Right cardiac atrium (tissue), 5 donors: ENCODE measurements at regions not wholly inside any gene's neighbourhood (a gene's known extent, or its start where the extent isn't known, plus 50 kb on each side); places are given as distances from the start of the nearest gene placed in this dataset.

Experiments
- ATAC-seq, 2 donors: fragments of 200-7000 bp; cut with Tn5 transposase; one replicate each; pipeline versions ENCODE4 v1.8.0 to v1.9.1; 2020; ENCODE audit warnings: moderate library complexity in 2 of 2, mild to moderate bottlenecking in 1 of 2
- DNase-seq, 3 donors: peaks; one replicate each; pipeline ENCODE4 v3.0.0-alpha.2; 2020
- H3K27ac ChIP-seq: one replicate; pipeline ENCODE4 v1.5.1; 2013; ENCODE audit warnings: mild to moderate bottlenecking, low read length, control low read depth, moderate library complexity
- H3K27me3 ChIP-seq: one replicate; pipeline ENCODE4 v1.6.1; 2013; ENCODE audit not compliant: control insufficient read depth, insufficient read depth
- H3K4me1 ChIP-seq: one replicate; pipeline ENCODE4 v1.6.1; 2013; ENCODE audit warnings: low read length; ENCODE audit not compliant: control insufficient read depth, insufficient read depth
- H3K4me3 ChIP-seq: one replicate; pipeline ENCODE4 v1.5.1; 2013; ENCODE audit warnings: low read length, control low read depth
- H3K9me3 ChIP-seq: one replicate; pipeline ENCODE4 v1.6.1; 2013; ENCODE audit warnings: low read length; ENCODE audit not compliant: control insufficient read depth
- WGBS: extraction: QIAGEN DNeasy Blood & Tissue Kit; methylation state at CpG from one replicate; pipeline ENCODE4 v1.1.7; 2013; 5-methylcytosine and 5-hydroxymethylcytosine counted together
- intact Hi-C, 4 donors: fragments of 100-400 bp; cut with DNase I; formaldehyde crosslinking; loops; one replicate each; pipeline versions ENCODE4 v1.11.0 to v1.14.0; 2022 to 2023
- donor health status: healthy with polysubstance abuse.
- donor health status: DM: no; HTN: yes; CAD: no.
- donor health status: DM: no; HTN: no; CAD: no.
- donor health status: DM: no; HTN: yes; CAD: no; lungs with severe emphysema.
- donor health status: DM: yes; HTN: yes; CAD: no.

DNA sequence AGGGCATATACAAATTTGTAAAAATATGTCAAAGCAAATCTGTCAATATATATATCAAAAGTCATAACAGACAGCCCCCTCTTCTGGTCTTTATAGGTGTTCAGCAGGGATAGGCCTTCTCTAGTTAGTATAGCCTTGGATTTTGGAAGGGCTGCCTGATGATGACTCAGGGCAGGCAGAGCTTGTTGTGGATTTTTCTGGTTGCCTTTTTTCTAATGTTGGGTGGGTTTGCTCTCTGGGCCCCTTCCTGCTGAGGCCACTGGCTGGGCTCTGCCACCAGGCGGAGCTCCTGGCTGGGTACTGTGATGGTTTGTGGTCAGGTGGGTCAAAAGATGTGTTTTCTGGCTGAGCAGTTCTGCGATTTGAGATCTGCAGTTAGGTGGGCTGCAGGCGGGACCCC is 294.2 kb downstream of the GRIA2 start:
- no peaks in the 10 kb centered on the region for H3K27me3 ChIP-seq
- no peaks in the 10 kb centered on the region for H3K9me3 ChIP-seq
- 65% methylated on average over 3 of the region's 3 CpGs for WGBS
- intact Hi-C loops = no loop called here
- H3K4me3 ChIP-seq = no peak overlapping the region
- no peak overlapping the region for H3K27ac ChIP-seq
- H3K4me1 ChIP-seq = no peaks in the 10 kb centered on the region
- DNase-seq = peak in 1 of 3 donors; percentile 22
- ATAC-seq = no peak

DNA sequence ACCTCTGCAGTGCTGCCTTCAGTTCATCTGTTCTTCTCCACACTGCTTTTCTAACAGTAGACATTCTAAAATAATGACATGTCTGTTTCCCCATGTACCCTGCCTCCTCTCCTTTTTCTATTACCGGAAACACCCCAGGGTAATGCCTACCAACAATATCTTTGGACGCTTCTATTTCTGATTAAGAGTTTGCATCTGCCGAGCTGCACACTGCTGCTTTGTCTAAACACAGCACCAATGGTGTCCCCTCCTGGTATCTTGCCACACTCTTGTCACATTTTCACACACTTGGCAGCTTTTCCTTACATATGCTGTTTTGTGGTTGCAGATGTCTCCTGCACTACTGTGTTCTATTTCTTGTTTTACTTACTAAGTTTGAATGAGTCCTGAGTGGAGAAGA is 288.8 kb downstream of the GRIA2 start:
- intact Hi-C loops = no loop called here
- Histone ChIP-seq H3K27ac (no peak overlapping the region), H3K9me3 (no peaks in the 10 kb centered on the region)

DNA sequence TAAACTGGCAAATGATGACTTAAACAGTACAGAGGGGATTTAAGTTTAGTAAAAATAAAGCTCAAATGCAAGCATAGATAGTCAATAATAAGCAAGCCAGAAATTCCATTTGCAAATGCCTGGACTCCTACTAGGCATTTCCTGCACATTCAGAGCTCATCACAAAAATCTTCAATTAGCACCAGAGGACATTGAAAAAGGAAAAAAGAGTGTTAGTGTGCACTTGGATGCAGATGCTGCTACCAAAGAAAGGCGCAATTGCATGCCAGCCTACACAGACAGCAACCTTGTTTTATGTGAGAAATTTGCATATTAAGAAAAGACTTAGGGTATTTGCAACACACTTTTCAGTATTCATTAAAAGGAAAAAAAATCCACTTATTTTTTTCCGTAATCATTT is 282.1 kb downstream of the GRIA2 start:
- Histone ChIP-seq H3K27me3 (no peaks in the 10 kb centered on the region), H3K4me1 (no peaks in the 10 kb centered on the region), H3K4me3 (no peak overlapping the region), H3K27ac (no peak overlapping the region), H3K9me3 (no peaks in the 10 kb centered on the region)
- WGBS = 90% methylated on average over 2 of the region's 2 CpGs
- DNase-seq (no peak), ATAC-seq (no peak)
- intact Hi-C loops = no loop called here

More for the DNA sequence above, 288.8 kb downstream of the GRIA2 start:
- DNase-seq = no peak
- WGBS = 19% methylated on average over 3 of the region's 3 CpGs
- no peak for ATAC-seq
- no peak overlapping the region for H3K4me3 ChIP-seq
- H3K4me1 ChIP-seq = no peaks in the 10 kb centered on the region
- H3K27me3 ChIP-seq = no peaks in the 10 kb centered on the region

DNA sequence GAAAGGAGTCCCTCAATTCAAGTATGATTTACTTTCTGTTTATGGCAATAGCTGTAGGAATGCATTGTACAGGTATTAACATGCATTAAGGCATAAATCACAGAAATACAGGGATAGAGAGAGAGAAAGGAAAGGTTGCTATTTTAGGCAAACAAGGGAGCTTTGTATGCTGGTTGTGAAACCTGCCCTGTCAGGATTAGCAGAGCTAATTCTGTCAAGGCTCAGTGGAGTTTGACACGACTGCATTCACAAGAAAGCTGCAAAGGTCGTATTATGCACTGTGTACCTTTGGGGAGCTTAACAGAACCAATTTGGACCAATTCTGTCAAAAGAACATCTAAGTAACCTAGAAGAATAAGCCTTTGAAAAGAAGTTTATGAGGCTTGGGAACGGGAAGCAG is 239.3 kb downstream of the GRIA2 start:
- Histone ChIP-seq H3K27ac (no peak overlapping the region), H3K9me3 (no peaks in the 10 kb centered on the region), H3K27me3 (no peaks in the 10 kb centered on the region), H3K4me1 (no peaks in the 10 kb centered on the region), H3K4me3 (no peak overlapping the region)
- 44% methylated on average over 3 of the region's 3 CpGs for WGBS
- ATAC-seq (no peak), DNase-seq (no peak)
- intact Hi-C loops = no loop called here

DNA sequence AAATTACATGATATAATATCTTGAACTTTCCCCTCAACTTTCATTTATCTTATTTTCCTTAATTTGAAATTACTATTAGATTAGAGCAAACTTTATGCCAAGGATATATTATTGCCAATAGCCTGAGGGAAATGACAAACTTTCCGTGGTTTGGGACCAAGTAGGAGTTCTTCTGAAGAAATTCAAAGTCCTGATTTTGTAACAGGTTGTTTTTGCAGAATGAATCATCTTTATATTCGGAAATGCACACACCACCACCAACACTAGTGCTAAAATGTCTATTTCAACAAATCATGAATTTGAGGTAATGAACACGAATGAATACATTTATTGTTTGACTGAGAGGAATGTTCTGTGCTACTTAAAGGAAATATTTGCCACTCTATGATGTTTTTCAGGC is 226.7 kb downstream of the GRIA2 start:
- no peak for ATAC-seq
- 61% methylated on average over 3 of the region's 3 CpGs for WGBS
- no peaks in the 10 kb centered on the region for H3K4me1 ChIP-seq

DNA sequence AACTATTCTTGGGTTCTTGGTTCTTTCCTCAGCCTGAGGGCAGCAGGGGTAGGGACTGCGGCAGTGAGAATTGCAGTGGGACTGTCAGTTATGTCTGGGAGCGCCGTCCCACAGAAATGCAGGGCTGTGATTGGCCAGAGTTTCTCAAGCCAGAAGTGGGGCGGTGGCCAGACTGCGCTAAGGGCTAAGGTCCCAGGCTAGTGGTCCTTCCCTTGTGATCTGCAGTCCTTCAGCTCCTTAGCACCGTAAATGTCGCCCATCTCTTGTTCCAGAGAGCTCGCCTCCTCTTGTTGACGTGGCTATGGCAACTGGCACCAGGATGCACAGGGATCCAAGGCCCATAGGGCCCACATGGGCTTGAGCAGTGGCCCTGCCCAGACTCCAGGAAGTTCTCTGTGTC is 223.5 kb downstream of the GRIA2 start:
- ATAC-seq = no peak
- no peaks in the 10 kb centered on the region for H3K4me1 ChIP-seq
- H3K4me3 ChIP-seq = no peak overlapping the region
- WGBS = 93% methylated on average over 9 of the region's 9 CpGs
- DNase-seq = no peak
- H3K9me3 ChIP-seq = no peaks in the 10 kb centered on the region
- H3K27ac ChIP-seq = no peak overlapping the region
- H3K27me3 ChIP-seq = no peaks in the 10 kb centered on the region
- intact Hi-C loops = no loop called here

More for the DNA sequence above, 226.7 kb downstream of the GRIA2 start:
- H3K27me3 ChIP-seq = no peaks in the 10 kb centered on the region
- H3K9me3 ChIP-seq = no peaks in the 10 kb centered on the region
- no peak for DNase-seq
- intact Hi-C loops = no loop called here
- no peak overlapping the region for H3K27ac ChIP-seq
- H3K4me3 ChIP-seq = no peak overlapping the region

DNA sequence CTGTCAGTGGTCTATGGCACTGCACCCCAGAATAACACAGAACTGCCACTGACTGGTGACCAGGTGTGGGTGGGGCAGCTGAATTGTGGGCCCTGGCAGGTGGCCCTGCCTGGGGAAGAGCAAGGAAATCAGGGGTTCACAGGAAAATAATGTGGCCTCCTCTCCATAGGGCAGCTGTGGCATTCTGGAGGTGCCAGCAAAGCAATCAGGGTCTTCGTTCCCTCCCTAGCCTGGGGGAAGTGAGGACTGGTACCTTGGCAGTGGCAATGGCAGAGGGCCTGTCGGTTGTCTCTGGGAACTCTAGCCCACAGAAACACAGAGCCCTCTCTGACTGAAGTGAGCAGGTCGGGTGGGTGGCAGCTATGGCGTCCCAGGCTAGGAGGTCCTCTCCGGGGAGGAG is 223.0 kb downstream of the GRIA2 start:
- Histone ChIP-seq H3K4me1 (no peaks in the 10 kb centered on the region), H3K27ac (no peak overlapping the region), H3K4me3 (no peak overlapping the region), H3K9me3 (no peaks in the 10 kb centered on the region), H3K27me3 (no peaks in the 10 kb centered on the region)
- DNase-seq (peak in 1 of 3 donors; percentile 3), ATAC-seq (no peak)
- WGBS = 88% methylated on average over 5 of the region's 5 CpGs
- intact Hi-C loops = no loop called here

DNA sequence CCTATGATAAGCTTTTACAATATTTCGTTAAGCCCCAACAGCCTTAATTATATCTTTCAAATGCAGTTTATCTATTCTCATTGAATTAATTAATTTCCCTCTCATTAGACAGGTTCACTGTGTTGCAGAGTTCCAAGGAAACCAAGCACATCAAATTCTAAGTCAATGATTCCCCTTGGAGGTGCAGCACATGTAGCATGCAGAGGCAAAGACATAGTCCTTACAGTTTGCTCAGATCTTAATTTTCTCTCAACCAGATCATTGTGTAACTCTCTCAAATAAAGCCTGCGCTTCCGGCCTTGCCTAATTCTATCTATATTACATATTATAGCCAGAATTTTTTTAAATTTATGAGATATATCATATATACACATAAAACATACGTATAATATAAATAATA is 205.4 kb downstream of the GRIA2 start:
- no peak for DNase-seq
- no peak overlapping the region for H3K4me3 ChIP-seq
- H3K27ac ChIP-seq = no peak overlapping the region
- H3K9me3 ChIP-seq = no peaks in the 10 kb centered on the region
- H3K27me3 ChIP-seq = no peaks in the 10 kb centered on the region
- no peaks in the 10 kb centered on the region for H3K4me1 ChIP-seq
- no peak for ATAC-seq
- intact Hi-C loops = no loop called here
- WGBS = 89% methylated on average over 4 of the region's 4 CpGs

DNA sequence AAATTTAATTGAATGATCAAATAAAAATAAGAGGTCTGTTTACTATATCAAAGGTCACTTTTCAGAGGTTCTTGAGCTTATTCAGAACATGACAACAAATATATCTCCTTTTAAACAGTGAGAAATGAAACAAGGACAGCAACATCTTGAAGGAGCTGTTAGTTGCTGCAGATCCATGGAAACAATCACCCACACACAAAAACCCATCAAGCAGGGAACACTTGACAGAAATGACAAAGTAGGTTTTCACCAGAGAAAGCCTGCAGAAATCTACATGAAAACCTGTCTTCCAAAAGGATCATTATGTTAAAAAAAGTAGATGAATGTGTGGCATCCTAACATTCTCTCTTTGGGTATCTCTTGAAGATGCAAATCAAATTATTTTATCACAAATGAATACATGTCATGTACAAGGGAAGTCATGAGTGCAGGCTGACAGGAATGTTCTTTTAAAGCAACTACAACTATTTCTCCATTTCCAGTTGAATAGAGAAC is 203.0 kb downstream of the GRIA2 start:
- intact Hi-C loops = no loop called here
- Histone ChIP-seq H3K27me3 (no peaks in the 10 kb centered on the region), H3K27ac (no peak overlapping the region), H3K9me3 (no peaks in the 10 kb centered on the region), H3K4me3 (no peak overlapping the region), H3K4me1 (no peaks in the 10 kb centered on the region)
- DNase-seq (no peak), ATAC-seq (no peak)

DNA sequence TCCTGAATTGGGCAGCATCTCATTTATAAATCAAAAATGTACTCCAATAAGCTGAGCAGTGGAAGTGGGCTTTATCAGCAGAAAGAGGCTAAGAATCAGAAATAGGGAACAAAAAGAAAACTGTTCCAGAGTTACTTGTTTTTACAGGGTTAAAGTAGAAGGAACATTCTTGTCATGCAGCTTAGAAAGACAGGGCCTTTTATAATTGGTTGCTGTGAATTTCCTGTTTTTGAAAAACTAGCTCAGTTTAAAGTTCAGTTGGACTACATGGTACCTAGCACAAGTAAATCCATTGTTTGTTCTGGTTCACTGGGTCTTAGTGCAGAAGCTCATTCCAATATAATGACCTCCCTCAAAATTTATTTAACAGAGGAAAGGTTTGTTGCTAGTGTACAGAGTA is 200.8 kb downstream of the GRIA2 start:
- intact Hi-C loops = no loop called here
- no peak for ATAC-seq

More for the DNA sequence above, 200.8 kb downstream of the GRIA2 start:
- Histone ChIP-seq H3K27ac (no peak overlapping the region), H3K4me1 (no peaks in the 10 kb centered on the region), H3K27me3 (no peaks in the 10 kb centered on the region), H3K4me3 (no peak overlapping the region), H3K9me3 (no peaks in the 10 kb centered on the region)
- DNase-seq = no peak
